ENCODE measurements at regions not wholly inside any gene's neighbourhood (a gene's known extent, or its start where the extent isn't known, plus 50 kb on each side); places are given as distances from the start of the nearest gene placed in this dataset.
"Not testable (repeated sequence)": the region's sequence is repeated elsewhere in the genome, so short reads cannot be mapped to it uniquely, and the experiment has no call there.

- no peak for DNase-seq
Measured at GRCh38 chr2:149899390-149899789, 311.8 kb upstream of the MMADHC start.

DNA sequence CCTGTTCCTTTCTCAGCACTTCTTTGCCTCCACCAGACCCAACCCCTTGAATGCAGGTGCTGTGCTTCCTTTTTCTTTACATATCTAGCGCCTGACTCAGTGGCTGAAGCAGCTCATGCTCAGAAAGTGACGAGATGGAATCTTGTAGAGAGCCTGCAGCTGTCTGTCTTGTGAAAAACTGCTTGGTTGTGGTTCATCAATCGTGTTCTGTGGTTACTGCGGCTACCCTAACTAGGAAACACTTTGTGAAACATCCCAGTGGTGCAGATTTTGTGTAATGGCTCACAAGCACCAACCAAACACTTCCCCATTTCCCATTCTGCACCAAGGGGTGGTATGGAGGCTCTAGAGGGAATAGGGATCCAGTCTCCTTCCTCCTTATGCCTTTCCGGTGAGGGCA is 307.2 kb upstream of the MMADHC start:
- no peak for DNase-seq

GRCh38 chr2:149894226-149894625 is 306.7 kb upstream of the MMADHC start:
- no peak for DNase-seq

DNA sequence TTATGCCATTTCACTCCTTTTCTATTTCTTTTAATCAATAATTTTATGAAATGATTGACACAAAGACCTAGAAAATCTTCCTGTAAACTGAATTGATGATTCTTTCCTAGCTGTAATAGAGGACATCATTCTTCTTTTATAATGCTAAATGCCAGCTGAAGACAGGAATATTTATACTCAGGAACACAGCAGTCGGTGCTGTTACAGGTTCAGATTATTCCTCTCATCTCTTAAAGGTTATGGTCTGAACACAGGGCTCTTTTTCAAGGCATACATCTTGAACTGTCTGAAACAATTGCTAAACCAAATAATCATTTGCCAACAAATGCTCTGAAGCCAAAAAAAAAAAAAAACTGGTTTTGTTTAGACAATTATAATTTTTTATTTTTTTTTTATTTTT is 305.0 kb upstream of the MMADHC start:
- no peak for DNase-seq

DNA sequence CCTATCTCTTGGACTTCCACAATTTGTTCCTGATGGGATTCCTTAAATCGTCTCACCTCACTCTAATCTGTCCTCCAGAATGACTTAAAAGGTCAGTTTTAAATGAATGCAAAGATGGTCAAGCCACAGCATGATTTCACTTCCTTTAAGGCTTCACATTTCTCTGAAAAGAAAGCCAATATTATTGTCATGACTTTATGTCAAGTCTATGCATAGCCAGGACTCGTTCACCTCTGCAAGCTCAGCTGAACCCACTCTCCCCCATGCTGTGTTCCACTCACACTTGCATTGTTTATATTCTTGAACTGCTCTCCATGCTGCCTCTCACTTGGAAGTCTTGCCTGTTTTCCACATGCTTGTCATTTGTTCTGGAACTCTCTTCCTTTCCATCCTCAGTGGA is 298.4 kb upstream of the MMADHC start:
- no peak for DNase-seq

DNA sequence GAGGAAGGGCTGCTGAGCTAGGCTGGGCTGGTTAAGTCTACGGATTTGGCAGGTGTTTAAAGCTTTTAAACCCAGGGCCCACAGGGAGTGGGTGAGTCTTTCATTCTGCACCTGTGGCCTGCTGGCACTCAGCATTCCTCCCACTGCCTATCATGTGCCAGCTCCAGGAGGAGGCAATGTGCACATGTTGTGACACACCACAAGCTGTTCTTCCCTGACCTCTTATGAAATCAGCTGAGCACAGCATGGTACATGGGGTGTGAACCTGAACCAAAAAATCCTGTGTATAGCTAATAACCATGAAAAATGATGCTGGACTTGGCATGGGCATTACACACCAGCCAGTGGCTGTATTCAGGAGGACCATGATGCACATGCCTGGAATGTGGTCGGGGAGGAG is 297.9 kb upstream of the MMADHC start:
- no peak for DNase-seq

- no peak for DNase-seq
Measured at GRCh38 chr2:149884871-149885270, 297.3 kb upstream of the MMADHC start.

DNA sequence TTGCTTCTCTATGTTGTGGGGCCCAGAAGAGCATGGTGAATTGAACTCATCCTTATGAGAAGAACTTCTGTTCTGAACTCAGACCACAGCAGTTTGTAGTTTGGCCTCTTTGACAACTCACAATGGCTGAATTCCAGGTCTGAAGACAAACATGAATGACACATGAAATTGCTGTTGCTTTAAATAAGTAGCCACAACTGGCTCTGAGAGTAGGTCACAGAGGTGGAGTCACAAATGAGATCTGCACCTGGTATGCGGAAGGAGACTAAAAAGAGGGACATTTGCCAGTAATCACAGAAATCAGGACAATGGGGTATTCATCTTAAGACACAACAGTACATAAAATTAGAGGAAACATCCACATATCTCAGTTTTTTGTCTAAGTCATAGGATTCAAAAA is 290.3 kb upstream of the MMADHC start:
- no peak for DNase-seq

GRCh38 chr2:149877074-149877473 is 289.5 kb upstream of the MMADHC start:
- DNase-seq, result no peak

GRCh38 chr2:149873936-149874335 is 286.4 kb upstream of the MMADHC start:
- DNase-seq, result no peak

DNA sequence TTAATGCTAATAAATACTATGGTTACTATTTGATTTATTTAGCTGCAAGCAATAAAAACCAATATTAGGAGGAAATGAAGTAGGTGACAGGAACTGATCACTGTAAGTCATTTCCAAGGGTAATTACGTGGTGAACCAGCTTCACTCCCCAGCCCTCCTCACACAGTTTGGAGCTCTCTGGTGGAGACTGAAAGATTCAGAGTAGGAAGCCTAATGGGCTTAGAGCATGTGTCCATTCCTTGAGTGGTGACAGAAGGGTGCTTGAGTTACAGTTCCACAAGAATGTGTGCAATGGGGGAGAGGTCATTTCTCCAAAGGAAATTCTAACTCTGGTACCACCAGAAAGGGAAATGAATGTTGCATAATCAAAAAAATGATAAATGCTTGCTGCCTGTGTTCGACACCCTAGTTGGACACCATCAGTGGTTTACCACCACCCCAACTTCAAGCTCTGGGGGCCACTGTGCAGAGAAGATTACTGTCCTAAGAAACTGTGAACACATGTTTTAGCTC is 285.1 kb upstream of the MMADHC start:
- DNase-seq, result no peak

GRCh38 chr2:149872041-149872440 is 284.5 kb upstream of the MMADHC start:
- DNase-seq, result no peak

GRCh38 chr2:149871091-149871885 is 283.7 kb upstream of the MMADHC start:
- DNase-seq, result no peak

DNA sequence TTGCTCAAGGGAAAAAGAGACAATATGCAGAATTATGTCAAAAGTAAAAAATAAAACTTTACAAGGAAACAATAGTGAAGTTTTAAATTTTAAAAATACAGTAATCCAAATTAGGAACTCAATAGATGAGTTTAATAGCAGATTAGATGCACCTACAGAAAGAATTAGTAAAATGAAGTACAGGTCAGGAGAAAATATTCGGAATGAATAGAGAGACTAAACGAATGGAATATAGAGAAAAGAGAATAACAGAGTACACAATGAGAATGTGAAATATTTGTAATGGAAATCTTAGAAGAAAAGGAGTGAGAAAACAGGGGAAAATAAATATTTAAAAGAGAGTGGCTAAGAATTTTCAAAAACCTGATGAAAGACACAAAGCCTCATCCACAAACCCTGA is 275.7 kb upstream of the MMADHC start:
- DNase-seq, result no peak

DNA sequence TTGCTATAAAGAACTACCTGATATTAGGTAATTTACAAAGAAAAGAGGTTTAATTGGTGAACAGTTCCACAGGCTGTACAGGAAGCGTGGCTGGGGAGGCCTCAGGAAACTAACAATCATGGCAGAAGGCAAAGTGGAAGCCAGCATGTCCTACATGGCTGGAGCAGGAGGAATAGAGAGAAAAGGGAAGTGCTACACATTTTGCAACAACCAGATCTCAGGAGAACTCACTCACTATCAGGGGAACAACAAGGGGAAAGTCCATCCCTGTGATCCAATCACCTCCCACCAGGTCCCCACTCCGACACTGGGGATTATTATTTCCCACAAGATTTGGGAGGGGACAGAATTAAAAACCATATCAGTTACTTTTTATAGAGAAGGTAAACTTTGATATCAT is 273.5 kb upstream of the MMADHC start:
- no peak for DNase-seq

- DNase-seq, result peak; percentile 72
Measured at GRCh38 chr2:149860276-149860921, 272.8 kb upstream of the MMADHC start.

- no peak for DNase-seq
Measured at GRCh38 chr2:149858901-149859634, 271.5 kb upstream of the MMADHC start.

- no peak for DNase-seq
Measured at GRCh38 chr2:149858216-149858615, 270.6 kb upstream of the MMADHC start.

DNA sequence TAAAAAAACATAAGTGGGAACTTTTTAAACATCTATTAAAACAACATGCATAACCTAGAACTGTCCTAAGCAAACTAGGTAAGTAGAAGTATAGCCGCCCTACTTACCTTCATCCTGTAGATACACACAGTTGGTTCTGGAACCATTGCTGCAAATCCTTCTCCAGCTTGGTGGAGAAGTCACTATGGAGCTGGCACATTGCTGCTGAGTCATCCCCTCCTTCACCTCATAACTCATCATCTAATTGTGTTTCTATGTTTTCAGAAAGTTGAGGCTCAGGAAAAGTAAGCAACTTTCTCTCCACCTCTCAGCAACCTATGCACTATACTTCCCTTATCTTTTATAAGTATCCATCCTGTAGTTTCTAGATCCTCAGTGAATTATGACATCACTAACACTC is 269.8 kb upstream of the MMADHC start:
- no peak for DNase-seq

- not testable (repeated sequence) for DNase-seq
Measured at GRCh38 chr2:149855859-149856258, 268.3 kb upstream of the MMADHC start.

DNA sequence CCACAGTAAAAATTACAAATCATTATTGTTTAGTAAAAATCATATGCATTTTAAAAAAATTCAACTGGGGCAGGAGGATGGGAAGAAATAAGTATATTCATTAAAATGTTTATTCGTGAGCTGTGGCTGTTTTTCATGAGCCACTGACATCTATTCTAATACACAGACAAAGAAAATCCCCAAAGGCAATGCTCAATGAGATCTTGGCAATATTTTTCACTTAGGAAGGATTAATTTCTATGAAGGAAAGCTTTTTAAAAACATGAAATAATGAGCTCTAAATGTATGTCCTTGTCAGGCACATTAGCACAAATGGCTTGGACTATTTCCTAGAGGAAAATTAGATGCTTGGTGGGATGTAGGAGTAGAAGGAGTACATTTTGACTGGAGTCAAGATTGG is 262.0 kb upstream of the MMADHC start:
- DNase-seq, result no peak

DNA sequence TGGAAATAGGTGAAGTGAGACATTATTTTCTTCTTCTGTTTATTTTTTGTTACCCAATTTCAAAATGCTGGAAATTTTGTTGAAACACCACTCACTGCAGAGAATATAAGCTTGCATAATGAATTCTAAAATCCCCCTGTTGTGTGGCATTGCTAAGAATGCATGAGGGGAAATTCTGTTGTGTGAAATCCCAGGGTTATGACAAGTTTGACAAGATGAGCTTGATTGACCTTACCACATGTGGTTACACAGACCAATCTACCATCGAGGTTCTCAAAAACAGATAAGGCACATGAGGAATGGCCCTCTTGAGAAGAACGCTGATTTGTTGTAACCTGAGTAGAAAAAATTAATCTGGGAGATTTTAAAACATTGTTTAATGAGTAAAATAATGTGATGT is 261.6 kb upstream of the MMADHC start:
- no peak for DNase-seq

- no peak for DNase-seq
Measured at GRCh38 chr2:149841396-149841795, 253.8 kb upstream of the MMADHC start.

- DNase-seq, result no peak
Measured at GRCh38 chr2:149832324-149832723, 244.7 kb upstream of the MMADHC start.

Measured in left hindlimb (tissue), 1 donor.